ENCODE measurements at regions not wholly inside any gene's neighbourhood (a gene's known extent, or its start where the extent isn't known, plus 50 kb on each side); places are given as distances from the start of the nearest gene placed in this dataset.

GRCh38 chr6:14765106-14765505 is 480.8 kb upstream of the JARID2 start:
- Histone ChIP-seq H3K36me3 (no peaks in the 10 kb centered on the region), H3K27ac (no peak overlapping the region), H3K4me3 (no peak overlapping the region), H3K27me3 (no peaks in the 10 kb centered on the region), H3K4me1 (no peaks in the 10 kb centered on the region), H3K9me3 (no peaks in the 10 kb centered on the region)
- DNase-seq (no peak), ATAC-seq (ENCODE audit: low FRiP score in 2 of 2) (no peak)
- TF ChIP-seq POLR2AphosphoS5 (IDR thresholded peaks at IDR 0.05), result no peak
- no peak for TF ChIP-seq CTCF (IDR thresholded peaks at IDR 0.05)
- no peak for TF ChIP-seq EP300 (IDR thresholded peaks at IDR 0.05)
- TF ChIP-seq POLR2A (IDR thresholded peaks at IDR 0.05), result no peak
- WGBS, 2 donors, result 92 to 93% methylated on average over 6 of the region's 6 CpGs

GRCh38 chr6:14765721-14766390 is 480.0 kb upstream of the JARID2 start:
- Histone ChIP-seq H3K4me1 (no peaks in the 10 kb centered on the region), H3K27ac (no peak overlapping the region), H3K27me3 (no peaks in the 10 kb centered on the region), H3K4me3 (no peak overlapping the region), H3K36me3 (no peaks in the 10 kb centered on the region), H3K9me3 (no peaks in the 10 kb centered on the region)
- 69 to 81% methylated on average over 3 of the region's 3 CpGs for WGBS, 2 donors
- no peak for DNase-seq
- TF ChIP-seq EP300 (IDR thresholded peaks at IDR 0.05) (no peak), POLR2AphosphoS5 (IDR thresholded peaks at IDR 0.05) (no peak), POLR2A (IDR thresholded peaks at IDR 0.05) (no peak), CTCF (IDR thresholded peaks at IDR 0.05) (no peak)
- ATAC-seq (ENCODE audit: low FRiP score in 2 of 2), result no peak

- Histone ChIP-seq H3K9me3 (no peaks in the 10 kb centered on the region), H3K4me1 (no peaks in the 10 kb centered on the region), H3K27me3 (no peaks in the 10 kb centered on the region), H3K36me3 (no peaks in the 10 kb centered on the region), H3K27ac (no peak overlapping the region), H3K4me3 (no peak overlapping the region)
- 95 to 98% methylated on average over 8 of the region's 8 CpGs for WGBS, 2 donors
- DNase-seq (no peak), ATAC-seq (ENCODE audit: low FRiP score in 2 of 2) (no peak)
- no peak for TF ChIP-seq POLR2A (IDR thresholded peaks at IDR 0.05)
- no peak for TF ChIP-seq EP300 (IDR thresholded peaks at IDR 0.05)
- no peak for TF ChIP-seq POLR2AphosphoS5 (IDR thresholded peaks at IDR 0.05)
- TF ChIP-seq CTCF (IDR thresholded peaks at IDR 0.05), result no peak
These were observed 479.4 kb upstream of the JARID2 start for GRCh38 chr6:14766391-14766994.

- no peak for DNase-seq
- Histone ChIP-seq H3K4me3 (no peak overlapping the region), H3K27ac (no peak overlapping the region), H3K27me3 (no peaks in the 10 kb centered on the region), H3K36me3 (no peaks in the 10 kb centered on the region), H3K9me3 (no peaks in the 10 kb centered on the region), H3K4me1 (no peaks in the 10 kb centered on the region)
- no peak for ATAC-seq (ENCODE audit: low FRiP score in 2 of 2)
- WGBS, 2 donors, result 54% methylated on average over 5 of the region's 5 CpGs
- TF ChIP-seq POLR2A (IDR thresholded peaks at IDR 0.05) (no peak), EP300 (IDR thresholded peaks at IDR 0.05) (no peak), POLR2AphosphoS5 (IDR thresholded peaks at IDR 0.05) (no peak), CTCF (IDR thresholded peaks at IDR 0.05) (no peak)
These were observed 478.6 kb upstream of the JARID2 start for GRCh38 chr6:14767226-14767625.

- H3K4me3 ChIP-seq, result no peak overlapping the region
- no peak for TF ChIP-seq POLR2AphosphoS5 (IDR thresholded peaks at IDR 0.05)
- TF ChIP-seq CTCF (IDR thresholded peaks at IDR 0.05), result no peak
- no peak for TF ChIP-seq EP300 (IDR thresholded peaks at IDR 0.05)
- no peak for TF ChIP-seq POLR2A (IDR thresholded peaks at IDR 0.05)
- H3K27me3 ChIP-seq, result no peaks in the 10 kb centered on the region
- DNase-seq (no peak), ATAC-seq (ENCODE audit: low FRiP score in 2 of 2) (no peak)
- no peaks in the 10 kb centered on the region for H3K36me3 ChIP-seq
- no peak overlapping the region for H3K27ac ChIP-seq
- H3K4me1 ChIP-seq, result no peaks in the 10 kb centered on the region
- H3K9me3 ChIP-seq, result no peaks in the 10 kb centered on the region
- WGBS, 2 donors, result 77 to 83% methylated on average over 3 of the region's 3 CpGs
These were observed 475.8 kb upstream of the JARID2 start for GRCh38 chr6:14770040-14770439.

All from upper lobe of left lung (tissue), 6 donors.